COLO668 (cell line): ENCODE measurements at regions not wholly inside any gene's neighbourhood (a gene's known extent, or its start where the extent isn't known, plus 50 kb on each side); places are given as distances from the start of the nearest gene placed in this dataset.
"Not testable (repeated sequence)": the region's sequence is repeated elsewhere in the genome, so short reads cannot be mapped to it uniquely, and the experiment has no call there.

Source experiments
- DNase-seq: peaks from one replicate; lab custom pipeline; 2025; ENCODE audit not compliant: unreplicated experiment; lab: John Stamatoyannopoulos, UW

DNA sequence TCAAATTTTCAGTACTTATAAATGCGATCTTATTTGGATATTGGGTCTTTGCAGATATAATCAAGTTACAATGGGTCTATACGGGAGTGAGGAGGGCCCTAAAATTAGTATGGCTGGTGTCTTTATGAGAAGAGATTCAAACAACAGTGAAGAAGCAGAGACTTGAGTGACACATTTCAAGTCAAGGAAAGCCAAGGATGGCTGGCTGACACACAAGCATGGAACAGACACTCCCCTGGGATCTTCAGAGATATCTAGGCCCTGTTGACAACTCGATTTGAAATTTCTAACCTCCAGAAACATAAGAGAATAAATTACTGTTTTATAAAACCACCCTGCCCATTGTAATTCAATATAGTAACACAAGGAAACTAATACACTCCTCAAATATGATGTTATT is 1886.0 kb upstream of the PCDH7 start:
- no peak for DNase-seq

DNA sequence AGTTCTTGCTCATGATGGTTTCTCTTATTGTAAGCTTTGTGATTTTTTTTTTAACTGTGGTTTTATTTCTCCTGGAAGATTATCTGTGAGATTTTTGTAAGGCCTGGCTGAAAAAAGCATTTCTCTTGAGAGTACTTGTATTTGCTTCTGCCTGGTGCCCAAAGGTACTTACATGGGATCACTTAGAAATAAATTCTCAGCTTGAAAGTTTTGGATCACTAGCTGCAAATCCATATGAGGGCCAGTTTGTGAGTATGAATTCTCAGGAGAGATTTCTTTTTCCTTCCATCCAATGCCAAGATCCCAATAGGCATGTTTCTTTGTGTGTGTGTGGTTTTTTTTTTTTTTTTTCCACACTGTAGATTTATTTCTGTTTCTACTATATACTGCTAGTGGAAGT is 1884.7 kb upstream of the PCDH7 start:
- no peak for DNase-seq

DNA sequence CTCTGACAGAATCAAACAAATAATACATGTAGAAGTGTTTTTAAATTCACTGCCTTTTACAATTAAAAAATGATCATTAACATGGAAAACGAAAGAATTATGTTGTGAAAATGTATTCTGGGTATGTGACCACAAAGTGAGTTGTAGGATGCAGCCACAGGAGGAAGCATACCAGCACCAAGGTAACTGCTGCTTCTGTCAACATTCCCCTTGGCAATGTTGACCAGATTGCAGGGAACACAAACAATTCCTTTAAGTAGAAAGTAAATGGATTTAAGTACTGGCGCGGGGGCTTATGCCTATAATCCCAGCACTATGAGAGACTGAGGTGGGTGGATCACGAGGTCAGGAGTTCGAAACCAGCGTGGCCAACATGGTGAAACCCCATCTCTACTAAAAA is 1877.9 kb upstream of the PCDH7 start:
- peak; percentile 5 for DNase-seq

DNA sequence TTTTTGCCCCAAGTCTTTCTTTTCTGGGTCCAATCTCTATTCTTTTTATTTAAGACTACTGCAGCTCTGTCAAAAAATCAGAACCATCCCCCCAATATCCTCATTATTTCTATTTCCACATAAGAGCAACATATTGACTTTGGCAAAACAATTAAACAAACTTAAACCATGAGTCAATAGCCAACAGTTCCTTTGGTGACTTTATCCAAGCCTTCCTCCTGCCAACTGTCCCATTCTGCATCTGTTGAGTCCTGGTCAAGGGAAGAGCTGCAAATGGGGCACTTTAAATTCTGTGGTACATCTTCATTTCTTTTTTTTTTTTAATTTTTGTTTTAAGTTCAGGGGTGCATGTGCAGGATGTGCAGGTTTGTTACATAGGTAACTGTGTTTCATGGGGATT is 1875.0 kb upstream of the PCDH7 start:
- no peak for DNase-seq

DNA sequence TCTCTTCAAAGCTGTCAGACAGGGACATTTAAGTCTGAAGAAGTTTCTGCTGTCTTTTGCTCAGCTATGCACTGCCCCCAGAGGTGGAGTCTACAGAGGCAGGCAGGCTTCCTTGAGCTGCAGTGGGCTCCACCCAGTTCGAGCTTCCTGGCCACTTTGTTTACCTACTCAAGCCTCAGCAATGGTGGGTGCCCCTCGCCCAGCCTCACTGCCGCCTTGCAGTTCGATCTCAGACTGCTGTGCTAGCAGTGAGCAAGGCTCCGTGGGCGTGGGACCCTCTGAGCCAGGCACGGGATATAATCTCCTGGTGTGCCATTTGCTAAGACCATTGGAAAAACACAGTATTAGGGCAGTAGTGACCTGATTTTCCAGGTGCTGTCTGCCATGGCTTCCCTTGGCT is 1863.1 kb upstream of the PCDH7 start:
- DNase-seq: not testable (repeated sequence)

DNA sequence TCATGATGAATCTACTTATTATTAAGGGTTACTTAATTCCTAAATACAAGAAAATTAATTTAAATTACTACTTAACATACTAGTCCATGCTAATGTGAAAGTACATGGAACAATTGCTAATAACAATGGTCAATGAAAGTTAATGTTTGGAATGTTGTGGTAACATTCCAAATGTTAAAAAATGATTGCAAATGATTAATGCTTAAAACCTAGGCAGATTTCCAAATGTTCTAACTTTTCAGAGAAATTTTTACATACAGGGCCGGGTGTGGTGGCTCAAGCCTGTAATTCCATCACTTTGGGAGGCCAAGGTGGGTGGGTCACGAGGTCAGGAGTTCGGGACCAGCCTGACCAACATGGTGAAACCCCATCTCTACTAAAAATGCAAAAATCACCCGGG is 1851.3 kb upstream of the PCDH7 start:
- DNase-seq: no peak

DNA sequence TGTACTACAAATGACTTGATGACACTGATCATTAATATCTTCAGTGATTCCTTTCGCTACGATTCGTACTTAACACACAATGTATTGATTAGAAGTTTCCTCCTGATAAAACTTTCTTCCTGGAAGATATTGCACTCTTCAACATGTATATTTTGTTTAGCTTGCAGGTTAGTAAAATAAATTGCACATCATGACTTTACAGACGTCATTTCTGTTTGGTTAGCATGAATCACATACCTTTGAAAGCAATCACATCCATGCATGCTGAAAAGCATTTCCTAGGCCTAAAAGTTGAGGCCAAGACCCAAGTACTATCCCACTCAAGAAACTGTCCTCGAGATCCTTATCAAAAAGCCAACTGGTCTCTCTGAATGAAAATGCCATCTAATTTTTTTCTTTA is 1841.0 kb upstream of the PCDH7 start:
- DNase-seq: no peak

DNA sequence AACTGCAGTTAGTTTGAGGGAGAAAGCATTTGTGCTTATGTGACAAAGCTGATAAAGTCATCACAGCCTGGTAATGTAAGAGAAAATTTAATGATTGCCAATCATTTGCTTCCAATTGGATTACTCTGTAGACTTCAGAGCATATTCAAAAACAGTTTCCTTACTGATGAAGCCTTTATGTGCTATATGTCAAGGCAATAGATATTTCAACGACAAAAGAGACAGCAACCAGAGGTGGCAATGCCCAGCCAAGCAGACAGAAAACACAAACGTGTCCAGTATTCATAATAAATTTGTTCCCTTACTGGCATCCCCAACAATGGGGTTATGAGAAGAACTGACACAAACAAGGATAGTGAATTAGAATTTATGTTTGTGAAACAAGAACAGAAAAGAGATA is 1840.3 kb upstream of the PCDH7 start:
- DNase-seq: no peak

DNA sequence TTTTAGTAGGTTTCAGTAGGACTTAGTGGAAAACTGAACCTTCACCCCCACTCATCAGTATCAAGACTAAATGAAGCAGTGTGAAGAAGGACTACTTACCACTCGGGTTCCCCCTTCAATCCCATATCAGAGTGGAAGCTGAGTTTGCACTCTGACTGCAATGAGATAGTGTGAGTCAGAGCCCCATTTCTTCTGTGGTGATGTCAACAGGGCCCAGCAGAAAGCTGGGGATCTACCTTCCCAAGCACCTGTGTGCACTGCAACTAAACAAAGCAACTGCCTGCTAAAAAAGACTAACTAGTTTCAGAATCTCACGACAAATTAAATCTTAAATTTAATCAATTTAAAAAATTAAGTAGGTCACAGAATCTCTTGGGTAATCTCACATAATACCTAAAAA is 1837.0 kb upstream of the PCDH7 start:
- no peak for DNase-seq

DNA sequence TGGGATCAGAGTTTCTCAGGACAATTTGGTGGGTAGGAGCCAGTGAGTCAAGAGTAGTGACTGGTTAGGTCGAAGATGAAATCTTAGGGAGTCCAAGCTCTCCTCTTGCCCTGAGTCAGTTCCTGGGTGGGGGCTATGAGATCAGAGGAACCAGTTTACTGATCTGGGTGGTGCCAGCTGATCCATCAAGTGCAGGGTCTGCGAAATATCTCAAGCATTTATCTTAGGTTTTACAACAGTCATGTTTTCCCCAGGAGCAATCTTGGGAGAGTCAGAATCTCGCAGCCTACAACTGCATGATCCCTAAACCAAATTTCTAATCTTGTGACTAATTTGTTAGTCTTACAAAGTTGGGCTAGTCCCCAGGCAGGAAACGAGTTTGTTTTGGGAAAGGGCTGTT is 1833.2 kb upstream of the PCDH7 start:
- DNase-seq: no peak

DNA sequence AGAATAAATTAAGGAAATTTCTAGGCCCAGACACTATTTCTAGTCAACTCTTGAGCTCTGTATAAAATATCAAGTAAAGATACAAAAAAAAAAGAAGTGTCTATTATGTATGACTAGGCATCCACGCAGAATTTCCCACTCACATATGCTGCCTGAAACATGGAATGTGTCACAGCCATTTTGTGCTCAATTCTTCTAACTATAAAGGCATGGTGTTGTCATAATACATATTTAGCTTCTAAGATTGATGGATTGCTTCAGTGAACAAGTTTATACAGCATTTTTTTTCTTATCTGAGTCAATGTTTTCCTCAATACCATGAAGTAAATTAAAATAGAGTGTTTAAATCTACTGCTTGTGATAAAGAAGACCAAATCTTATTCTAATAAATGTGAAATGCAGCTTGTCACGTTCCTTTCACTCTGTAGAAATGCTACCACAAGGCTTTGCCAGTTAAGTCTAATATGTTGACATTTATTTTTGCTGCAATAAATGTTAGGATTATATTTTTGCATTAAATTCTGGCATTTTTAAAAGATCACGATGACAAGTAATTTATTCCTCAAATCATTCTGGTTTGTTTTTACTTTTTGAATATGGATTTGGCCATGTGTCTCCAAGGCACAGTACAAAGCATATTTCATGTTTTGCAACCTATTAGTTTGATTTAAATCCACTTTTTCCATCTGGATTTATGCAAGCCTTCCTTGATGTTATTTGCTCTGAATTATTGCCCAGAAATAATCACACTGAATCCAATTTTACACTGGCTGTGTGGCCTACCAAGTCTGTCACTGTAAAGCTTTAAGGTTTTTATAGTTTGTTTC is 1829.0 kb upstream of the PCDH7 start:
- no peak for DNase-seq

DNA sequence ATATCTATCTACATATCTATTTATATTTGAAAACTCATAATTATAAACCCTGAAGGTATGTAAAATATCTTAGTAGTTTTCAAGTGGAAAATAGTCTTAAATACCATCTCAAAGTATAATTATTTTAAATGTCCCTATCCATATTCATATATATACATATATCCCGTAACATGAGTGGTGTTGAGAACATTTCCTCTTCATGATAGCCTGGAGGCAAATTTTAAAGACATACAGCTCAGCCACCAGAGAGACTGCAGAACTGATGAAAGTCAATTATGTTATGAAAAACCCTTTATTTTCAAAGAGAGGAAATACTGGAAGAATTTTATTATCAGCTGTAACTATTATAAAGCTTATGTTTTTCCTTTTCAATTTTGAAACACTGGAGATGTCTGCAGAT is 1806.7 kb upstream of the PCDH7 start:
- DNase-seq: no peak

DNA sequence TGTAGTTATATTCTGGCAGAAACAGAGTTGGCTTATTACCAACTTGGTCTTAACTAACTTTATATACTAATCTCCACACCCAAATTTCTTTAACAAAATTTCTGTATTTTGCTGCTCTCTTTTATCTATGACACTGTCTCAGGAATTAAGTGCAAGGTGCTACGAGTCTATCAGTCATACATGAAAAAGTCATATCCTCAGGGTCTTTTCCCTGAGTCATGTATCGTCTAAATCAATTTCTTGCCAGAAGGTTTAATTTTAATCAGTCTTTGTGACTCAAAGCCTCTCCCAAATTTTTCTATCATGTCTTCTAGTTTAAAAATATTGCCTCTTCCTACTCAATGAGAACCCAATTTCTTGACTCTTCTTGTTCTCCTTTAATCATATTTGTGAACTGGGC is 1803.6 kb upstream of the PCDH7 start:
- DNase-seq: no peak

DNA sequence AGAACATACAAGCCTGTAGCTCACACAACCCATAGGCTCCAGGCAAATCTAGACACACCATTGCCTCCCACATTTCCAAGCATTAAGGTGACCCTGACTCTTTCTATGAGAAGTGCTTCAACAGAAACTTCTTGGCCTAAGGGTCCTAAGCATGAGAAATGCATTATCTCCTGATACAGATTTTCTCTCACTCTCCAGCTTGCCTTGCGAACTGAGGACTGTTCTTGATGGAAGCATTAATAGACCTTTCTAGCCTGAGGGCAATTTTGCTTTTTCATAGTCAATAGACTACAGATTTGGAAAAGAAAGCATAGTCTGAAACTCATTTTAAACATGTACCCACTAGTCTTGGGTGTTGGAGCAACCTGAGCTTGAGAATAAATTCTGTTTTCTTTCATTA is 1801.3 kb upstream of the PCDH7 start:
- no peak for DNase-seq

DNA sequence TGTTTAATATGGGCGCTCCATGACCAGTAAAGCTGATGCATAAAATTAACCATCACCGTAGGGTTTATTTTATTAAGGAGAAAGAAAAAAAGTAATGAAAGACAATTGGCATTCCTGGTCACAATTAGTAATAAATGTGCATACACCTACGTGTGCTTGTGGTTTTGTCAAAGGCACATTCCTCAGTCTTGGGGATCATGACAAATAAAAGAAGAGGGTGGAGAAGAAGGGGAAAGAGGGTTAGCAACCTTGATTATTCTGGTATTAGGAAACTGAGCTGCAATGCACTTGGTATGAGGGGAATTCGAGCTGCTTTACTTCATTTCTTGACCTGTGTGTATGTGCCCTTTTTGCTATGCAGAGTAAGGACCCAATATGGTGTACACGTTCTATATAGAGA is 1798.3 kb upstream of the PCDH7 start:
- DNase-seq: no peak

DNA sequence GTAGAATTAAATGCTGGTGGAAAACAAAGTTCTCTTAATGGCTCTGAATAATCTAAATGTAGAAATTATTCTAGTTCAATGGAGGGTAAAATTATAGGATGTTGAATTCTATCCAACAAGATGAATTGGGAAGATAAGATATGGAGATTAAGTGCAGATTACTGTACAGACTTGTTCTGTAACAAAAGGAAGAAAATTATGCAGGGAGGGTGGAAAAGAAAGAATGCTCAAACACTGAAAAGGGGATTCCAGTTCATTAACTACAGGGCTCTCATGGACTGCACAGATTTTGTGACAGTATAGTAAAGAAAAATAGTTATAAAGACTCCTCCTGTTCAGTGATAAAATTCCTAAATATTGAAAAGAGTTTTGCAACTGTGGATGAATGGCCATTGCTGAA is 1794.0 kb upstream of the PCDH7 start:
- DNase-seq: no peak

DNA sequence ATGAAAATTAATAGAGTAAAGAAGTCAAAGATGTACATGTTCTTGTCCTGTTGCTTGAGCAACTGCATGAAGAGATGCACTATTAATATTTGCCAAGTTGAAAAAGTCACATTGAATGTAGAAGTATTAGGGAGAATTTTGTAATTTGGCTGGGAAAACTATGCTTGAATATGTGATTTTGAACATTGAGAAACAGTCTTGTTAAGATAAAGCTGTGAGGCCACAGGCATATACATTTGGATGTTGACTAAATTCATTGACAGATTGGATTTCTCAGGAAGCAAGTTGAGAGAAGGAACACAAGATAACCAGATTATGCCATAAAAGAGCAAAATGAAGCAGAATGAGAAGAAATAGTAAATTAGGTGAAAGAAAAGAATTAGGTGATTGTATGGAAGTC is 1777.5 kb upstream of the PCDH7 start:
- no peak for DNase-seq

DNA sequence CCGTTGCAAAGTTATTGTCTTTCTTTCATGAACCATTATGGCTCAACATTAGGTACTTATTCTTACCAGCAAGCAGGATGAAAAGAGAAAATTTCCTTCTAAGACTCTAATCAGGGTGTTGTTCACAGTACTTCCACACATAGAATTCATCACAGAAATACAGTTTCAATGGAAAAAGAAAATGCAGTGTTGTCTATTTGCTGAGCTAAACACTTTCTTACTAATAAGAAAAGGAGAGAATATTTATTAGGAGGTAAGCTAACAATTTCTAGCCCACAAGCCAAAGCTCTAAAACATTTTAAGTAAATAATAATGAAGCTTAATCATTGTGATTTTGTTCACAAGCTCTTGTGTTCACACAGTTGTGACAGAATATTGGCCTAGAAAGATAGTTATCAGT is 1772.8 kb upstream of the PCDH7 start:
- DNase-seq: no peak

DNA sequence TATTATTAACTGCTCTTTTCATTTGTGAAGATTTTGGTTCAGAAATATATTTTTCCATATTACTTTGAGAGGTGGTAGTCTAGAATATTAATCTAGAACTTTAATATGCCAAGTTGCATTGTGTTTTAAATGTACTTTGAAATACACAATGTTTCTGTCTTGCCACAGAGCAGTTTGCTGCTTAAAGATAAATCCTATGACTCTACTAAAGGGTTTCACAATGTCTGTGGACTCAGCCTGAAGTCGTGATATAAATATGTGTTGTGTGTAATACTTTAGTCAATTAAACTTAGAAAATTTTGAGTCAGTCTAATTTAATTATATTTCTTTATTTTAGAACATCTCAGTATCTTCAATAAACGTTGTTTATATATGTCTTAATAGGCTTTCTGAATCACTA is 1771.7 kb upstream of the PCDH7 start:
- no peak for DNase-seq

DNA sequence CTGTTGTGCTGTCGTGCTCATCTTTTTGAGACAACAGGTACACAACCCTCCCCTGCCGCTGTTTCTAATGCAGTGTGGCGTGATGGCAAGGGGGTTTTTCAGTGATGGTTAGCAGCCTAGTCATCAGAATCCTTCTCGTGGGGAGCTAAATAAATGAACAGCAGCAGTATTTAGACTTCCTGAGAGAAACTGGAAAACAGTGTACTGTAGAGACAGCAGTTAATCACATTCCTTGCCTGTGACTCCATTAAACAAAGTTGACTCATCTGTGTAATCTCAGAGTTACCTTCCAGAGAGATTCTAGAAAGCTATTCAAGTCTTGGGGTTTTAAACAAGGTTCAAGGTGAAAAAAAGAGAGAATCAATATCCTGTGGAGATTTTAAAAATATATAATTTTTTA is 1753.2 kb upstream of the PCDH7 start:
- no peak for DNase-seq

DNA sequence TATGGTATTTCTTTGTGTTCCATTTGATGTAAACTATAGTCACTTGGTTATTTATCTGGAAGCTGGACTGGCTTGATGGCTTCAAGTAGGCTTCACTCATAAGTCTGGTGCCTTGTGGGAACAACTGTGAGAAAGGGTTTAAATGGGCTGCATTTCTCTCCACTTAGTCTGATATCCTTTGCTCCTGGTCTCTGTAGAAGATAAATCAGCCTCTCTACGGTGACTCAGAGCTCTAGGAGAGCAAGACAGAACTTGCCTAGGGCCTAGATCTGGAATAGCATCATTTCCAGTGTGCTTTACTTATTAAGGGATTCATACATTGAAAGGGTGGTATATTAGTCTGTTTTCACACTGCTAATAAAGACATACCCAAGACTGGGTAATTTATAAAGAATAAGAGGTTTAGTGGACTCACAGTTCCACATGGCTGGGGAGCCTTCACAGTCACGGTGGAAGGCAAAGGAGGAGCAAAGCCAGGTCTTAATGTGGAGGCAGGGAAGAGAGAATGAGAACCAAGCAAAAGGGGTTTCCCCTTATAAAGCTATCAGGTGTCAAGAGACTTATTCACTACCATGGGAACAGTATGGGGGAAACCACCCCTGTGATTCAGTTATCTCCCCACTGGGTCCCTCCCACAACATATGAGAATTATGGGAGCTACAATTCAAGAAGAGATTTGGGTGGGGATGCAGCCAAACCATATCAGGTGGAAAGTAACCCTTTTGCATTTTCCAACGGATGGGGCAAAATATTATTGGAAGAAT is 1746.4 kb upstream of the PCDH7 start:
- no peak for DNase-seq

DNA sequence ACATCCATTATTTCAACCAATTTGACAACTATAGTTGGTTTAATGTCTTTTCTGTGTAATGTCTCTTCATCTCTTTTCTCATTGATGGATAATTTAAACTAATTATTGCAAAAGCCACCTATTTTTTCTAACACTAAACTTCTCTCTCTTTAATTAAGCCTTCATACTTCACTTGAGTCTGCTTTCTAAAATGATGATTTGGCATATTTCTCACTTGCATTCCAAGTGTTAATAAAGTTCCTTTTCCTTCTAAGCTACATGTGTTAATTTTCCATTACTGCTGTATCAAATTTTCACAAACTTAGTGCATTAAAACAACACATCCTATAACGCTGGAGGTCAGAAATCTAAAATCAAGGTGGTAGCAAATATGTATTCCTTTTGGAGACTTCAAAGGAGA is 1743.8 kb upstream of the PCDH7 start:
- DNase-seq: no peak

DNA sequence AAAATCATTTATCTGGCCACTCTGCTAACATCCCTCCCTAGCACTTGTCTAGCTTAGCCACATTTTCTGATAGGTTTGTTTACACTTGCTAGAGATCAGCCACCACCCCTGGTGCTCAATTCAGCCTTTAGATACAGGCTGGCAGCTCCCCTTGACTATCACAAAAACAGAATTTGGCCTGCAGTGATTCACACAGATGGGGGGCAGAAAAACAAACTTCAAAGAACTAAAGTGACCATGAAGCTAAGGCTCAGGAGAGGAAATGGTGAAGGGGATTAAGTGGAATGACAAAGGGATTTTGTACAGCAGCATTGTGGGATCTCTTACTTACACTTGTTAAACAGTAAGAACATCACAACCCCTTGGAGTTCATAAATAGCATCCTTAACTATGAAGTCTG is 1718.0 kb upstream of the PCDH7 start:
- no peak for DNase-seq
